ENCODE measurements at regions not wholly inside any gene's neighbourhood (a gene's known extent, or its start where the extent isn't known, plus 50 kb on each side); places are given as distances from the start of the nearest gene placed in this dataset.

DNA sequence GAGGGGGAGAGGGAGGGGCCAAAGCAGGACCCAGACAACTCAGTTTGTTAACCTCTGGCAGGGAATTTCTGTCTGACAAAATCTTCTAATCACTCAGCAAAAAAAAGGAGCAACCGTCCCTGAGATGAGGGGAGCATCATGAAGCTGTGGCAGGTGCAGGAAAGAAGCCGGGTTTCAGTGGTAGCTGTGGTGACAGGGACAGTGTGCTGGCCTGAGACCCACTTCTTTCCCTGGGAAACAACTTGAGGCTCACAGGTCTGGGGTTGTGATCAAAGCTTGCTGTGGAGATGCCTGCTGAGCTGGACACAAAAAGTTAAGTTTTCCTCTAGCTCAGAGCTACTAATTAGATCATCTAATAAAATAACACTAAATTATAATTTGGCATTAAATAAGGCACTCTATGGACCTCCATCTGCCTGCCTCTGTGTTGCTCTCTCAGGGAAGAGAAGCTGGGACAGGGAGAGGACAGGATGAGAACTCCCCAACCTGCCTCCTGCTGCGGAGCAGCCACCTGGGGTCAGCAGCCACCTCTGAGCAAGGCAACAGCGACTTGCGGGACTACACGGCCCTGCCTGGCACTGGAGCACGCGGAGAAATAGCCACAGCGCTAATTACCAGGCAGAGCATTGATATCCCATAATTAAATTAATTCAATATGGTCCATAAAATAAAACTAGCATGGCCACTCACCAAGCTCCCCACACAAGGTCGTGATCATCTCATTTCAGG, 104.6 kb upstream of the TEX51 start:
- DNase-seq = no peak

DNA sequence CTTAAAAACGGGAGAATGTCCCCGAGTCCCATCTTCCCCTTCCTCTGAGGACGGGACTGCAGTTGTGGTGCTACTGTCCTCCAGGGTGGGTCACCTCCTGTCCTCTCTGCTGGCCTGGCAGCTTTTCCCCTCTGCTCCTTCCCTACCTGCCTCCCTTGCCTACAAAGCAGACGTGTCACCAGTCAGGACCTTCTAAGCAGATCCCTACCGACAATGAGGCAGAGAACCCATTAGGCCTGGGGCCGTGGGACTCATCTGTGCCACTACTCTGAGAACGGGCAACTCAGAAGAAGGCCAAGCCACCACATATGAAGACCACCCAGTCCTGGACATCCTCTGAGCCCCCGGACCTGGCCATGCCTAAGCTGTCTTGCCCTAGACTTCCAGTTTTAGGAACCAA, 103.0 kb upstream of the TEX51 start:
- no peak for DNase-seq

DNA sequence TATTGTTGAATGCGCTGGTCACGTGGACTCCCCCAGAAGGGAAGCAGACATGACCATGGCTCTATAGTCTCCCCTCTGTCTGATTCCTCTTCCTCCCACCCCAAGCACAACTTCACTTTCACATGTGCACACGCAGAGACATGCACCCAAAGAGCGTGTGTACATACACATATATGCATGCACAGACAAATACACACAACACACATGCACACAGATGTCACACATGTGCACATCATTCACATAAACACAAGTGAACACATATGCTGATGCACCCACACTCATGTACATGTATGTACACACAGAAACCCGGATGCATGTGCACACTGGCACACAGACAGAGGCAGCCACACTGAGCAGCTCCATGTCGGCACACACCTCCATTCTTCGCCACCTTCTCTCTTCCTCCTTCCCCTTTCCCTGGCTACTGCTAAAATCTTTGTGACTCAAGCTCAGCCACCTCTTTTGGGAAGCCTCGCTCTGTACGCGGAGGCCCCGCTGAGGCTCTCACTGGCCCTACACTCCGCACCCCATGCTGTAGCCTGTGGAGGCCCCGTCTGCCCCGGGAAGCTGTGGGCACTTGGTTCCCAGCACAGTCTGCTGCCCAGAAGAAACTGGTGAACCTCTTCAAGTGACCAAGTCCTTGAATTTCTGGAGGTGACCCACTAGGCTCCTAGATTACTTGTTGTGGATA, 101.6 kb upstream of the TEX51 start:
- no peak for DNase-seq

DNA sequence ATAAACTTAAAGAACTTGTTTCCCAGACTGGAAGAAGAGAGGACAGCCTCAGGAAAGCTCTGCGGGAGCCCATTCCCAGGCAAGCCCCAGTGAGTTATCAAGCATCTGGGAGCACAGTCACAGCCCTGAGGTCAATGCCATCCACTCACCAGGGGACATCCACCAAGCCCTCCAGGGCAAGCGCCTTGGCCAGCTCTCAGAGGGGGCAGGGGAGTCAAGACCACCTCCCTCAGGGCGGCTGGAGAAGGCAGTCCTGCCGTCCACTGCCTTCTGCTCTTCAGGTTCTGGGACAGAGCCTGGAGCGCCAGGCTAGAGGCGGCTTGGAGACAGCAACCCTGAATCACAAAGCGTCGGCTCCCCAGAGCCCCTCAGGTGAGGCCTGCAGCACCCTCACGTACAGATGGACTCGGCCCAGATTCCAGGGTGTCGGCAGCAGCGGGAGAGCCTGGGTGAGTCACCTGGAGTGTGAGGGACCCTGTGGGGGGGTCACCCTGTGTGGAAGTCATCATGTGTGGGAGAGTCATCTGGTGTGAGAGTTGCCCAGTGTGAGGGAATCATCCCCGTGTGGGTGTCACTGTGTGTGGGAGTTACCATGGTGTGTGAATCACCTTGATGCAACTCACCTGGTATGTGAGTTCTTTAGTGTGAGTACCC, 100.9 kb upstream of the TEX51 start:
- DNase-seq = no peak

DNA sequence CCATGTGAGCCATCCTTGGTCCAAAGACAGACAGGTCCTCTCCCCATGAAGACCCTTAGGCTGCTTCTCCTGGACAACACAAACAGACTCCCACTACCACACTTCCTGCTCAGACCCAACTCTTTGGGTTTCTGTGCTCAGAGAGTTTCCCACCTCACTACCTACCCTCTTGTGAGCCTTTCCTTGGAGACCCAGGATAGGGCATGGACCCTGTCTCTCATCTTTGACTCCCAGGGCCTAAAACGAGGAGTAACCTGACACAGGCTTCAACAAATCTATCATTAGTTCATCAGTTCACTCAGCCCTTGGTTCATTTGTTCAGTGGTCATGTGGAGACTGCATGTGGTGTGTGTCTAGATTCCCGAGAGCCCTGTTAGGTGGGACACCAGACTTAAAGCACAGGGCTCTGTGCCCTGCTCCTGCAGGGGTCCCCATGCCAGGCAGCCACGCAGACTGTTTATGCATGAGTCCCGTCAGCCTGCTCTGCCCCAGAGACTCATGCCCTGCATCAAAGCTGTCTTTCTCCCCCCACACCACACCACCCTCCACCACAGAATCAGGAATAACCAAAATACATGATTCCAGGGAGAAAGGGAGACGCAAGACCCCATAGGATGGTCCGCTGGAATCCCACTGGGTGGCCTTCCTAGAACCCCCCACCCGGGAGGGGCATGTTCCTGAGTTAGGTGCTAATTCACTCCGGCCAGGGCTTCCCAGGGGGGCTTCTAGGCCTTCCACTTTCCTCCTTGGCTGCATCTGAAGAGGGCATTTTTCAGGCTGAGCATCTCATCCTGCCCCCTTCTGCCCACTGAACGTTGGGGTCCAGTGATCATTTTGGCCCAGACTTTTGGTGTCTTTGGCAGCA, 100.2 kb upstream of the TEX51 start:
- no peak for DNase-seq

DNA sequence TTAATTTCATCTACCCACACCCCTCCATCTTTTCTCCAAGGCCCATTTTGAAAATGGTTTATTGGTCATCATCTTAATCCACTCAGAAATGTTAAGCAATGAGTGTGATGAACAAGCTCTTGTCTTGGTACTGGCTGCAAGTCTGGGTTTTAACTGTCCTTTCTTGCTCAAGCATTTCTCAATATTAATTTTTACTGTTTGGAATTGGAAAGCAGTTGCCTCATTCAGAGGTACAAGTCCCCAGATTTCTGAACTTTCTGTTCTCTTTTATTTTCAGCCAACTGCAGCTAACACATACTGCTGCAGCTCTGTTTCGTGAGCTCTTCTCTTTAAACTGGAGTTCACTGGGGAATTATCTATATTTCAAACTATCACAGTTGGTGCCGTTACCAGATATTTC, 99.4 kb upstream of the TEX51 start:
- no peak for DNase-seq

DNA sequence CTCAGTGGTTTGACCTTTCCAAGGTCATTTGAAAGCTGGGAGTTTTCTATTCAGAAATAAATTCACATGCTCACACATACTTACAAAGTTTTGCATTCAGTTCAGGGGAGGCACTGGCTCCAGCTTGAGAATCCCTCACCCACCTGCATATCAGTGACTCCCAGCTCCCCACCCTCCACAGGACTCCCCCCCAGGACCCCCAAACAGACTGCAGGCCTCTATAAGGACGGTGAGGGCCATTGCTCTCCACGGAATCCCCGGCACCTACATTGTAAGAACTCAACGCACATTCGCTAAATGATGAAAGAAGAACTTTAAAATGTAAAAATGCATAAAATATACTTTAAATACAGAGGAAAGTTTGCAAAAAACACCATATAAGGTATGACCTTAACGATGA, 97.2 kb upstream of the TEX51 start:
- DNase-seq = no peak

DNA sequence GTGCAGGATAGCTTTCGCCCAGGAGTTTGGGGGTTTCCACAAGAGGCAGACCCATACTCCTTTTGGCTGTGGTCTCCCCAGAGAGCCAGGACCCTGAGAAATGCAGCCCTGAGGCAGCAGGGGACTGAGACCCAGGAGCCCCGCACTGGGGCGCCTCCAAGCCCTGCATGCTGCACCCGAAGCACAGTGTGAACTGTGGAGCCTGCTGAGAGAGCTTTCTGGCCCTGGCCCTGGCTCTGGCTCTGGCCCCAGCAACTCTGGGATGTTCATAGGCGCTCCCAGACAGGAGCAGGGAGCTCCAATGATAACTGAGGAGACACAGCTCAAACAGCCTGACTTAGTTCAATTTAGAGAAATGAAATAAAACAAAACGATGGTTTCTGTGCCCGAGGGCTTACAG, 96.4 kb upstream of the TEX51 start:
- DNase-seq = no peak

DNA sequence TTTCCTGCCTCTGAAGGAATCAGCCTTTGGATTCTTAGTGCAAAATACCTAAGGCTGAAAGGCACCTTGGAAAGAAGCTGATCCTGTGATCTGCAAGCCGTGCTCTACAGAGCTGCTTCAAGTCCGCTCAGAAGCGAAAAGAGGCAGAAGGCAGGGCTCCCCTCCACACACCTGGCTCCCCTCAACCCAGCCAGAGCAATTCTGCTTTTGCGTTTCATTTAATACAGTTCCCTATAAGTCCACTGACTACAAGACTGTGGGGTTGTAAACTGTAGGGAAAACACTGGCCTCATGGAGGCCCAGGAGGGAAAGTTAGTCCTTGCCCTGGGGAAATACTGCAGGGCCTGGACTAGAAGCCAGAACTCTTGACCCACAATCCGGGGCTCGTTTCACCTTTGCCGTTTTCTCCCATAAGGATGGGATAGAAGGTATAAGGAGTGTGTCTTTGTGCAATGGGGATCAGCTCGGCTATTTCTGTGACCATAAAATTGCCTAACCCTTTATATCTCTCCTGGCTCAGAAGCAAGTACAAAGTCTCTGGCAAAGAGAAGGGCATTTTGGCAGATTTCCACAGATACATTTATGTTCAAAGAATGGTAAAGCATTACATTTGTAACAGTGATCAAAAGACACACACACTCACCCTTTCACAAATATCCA, 95.8 kb upstream of the TEX51 start:
- no peak for DNase-seq

DNA sequence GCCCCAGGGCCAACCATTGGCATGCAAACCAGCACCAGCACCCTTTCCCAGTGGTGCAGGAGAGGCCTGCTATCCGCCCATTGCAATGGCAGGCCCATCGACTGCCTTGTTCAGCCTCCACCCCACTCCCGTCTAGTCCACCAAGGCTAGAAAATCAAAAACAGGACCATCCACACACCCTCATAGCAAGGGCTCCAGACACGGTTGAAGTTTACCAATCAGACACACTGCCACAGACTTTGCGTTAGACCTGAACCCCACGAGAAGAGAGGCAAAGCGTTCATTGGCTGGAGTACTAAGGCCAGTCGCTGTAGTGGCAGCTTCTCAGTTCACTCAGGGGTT, 95.3 kb upstream of the TEX51 start:
- no peak for DNase-seq

DNA sequence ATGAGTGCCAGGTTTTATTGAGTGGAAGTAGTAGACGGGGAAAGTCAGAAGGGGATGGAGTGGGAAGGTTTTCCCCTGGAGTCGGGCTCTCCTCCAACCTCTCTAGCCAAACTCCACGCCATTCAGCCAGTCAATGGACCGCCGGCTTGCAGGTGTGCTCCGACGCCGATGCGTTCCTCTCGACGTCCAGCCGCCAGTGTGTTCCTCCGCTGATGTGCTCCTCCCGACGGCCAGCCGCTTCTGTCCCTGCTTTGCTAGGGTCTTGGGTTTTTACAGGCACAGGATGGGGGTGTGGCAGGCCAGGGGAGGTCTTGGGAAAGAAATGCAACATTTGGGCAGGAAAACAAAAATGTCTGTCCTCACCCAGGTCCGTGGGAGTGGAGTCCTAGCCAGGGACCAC, 94.3 kb upstream of the TEX51 start:
- DNase-seq = no peak

DNA sequence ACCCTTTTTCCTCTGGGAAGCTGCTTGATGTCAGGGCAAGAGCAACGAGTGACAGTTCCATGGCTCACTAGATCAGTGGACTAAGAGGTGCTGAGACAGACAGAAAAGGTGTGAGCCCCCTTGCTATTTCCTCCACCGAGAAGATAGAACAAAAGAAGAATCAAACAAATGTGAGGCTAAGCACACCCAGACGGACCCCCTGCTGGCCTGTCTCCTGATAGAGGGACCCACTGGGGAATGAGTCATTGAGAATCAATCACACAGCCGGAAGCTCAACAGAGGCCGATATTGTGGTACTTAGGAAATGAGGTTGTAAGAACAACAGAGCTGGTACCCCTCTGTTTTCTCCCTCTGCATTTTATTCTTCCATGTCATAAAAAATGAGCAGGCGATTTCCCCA, 89.8 kb upstream of the TEX51 start:
- DNase-seq = no peak

DNA sequence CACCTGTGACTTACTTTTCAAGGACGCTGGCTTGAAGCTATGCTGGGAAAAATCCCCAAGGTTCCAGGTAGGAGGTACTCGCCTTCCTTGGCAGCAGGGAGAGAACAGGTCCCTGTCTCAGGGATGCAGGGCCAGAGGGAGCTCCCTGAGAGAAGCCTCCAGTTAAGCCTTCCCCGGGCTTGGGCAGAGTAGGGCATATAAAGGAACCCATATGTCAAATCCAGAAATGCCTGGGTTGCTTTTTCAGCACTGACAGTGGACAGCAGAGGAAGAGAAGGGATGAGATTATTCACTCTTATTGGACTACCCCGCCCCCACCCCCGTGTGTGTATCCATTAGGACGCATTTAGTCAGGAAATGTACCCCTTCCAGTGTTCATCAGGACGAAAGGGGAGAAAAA, 89.3 kb upstream of the TEX51 start:
- DNase-seq = no peak

DNA sequence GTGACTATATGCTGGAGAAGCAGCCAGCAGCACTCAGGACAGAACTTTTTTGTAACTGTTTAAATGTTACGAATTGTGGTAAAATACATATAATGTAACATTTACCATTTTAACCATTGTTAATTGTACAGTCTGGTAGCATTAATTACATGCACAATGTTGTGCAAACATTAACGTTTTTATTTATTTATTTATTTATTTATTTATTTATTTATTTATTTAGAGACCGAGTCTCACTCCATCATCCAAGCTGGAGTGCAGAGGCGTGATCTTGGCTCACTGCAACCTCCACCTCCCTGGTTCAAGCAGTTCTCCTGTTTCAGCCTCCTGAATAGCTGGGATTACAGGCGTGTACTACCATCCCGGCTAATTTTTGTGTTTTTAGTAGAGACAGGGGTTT, 88.7 kb upstream of the TEX51 start:
- no peak for DNase-seq

DNA sequence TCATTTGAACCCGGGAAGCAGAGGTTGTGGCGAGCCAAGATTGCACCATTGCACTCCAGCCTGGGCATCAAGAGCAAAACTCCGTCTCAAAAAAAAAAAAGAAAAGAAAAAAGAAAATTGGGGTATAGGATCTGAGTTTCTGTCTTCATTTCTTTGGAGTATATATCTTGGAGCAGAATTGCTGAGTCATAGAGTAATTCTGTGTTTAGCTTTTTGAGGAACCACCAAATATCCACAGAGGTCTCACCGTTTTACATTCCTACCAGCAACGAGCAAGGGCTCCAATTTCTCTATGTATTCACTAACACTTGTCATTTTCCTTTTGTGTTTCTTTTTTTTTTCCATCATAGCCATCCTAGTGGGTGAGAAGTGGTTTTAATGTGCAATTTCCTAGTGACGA, 87.6 kb upstream of the TEX51 start:
- no peak for DNase-seq

DNA sequence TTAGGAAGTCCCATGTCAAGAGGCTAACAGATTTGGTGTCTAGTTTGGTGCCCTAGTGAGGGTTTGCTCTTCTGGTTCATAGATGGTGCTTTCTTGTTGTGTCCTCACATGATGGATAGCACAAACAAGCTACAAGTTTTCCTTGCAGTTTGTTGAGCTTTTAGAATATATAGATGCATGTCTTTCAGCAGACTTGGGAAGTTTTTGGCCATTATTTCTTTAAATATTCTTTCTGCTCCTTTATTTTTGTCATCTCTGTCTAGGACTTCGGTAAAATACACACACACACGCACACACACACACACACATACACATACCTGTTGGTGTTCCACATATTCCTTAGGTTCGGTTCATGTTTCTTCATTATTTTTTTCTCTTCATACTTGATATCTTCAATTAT, 81.5 kb upstream of the TEX51 start:
- no peak for DNase-seq

DNA sequence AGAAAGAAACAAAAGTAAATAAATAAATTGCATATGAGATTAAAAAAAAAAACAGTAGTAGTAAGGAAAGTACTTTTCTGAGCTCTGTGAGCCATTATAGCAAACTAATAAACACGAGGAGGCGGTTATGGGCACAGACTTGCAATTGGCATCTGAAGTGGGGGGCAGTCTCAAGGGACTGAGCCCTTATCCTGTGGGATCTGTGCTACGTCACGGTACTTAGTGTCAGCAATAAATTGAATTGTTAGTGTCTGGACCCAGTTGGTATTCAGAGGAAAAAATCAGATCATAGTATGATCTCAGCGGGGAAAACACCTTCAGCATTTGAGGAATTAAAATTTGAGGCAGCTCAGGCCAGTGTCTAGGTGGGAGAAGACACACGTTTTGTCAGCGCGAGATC, 76.6 kb upstream of the TEX51 start:
- DNase-seq = no peak

DNA sequence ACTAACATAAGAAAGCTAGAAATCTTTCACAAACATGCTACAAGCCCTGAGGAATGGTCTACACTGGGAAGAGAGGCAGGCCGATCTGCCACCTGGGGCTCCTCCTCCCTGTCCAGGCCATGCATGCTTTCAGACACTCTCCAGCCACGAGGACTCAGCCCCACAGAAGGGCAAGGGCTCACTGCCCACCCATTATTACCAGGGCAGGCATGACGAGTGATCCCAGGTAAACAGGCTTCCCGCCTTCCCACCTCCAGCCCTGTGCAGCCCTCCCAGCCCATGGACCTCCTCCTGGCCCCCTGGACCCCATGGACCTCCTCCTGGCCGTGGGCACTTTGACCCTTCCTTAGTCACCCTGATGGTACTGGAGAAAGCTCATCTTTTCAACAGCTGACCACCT, 75.8 kb upstream of the TEX51 start:
- DNase-seq = no peak

DNA sequence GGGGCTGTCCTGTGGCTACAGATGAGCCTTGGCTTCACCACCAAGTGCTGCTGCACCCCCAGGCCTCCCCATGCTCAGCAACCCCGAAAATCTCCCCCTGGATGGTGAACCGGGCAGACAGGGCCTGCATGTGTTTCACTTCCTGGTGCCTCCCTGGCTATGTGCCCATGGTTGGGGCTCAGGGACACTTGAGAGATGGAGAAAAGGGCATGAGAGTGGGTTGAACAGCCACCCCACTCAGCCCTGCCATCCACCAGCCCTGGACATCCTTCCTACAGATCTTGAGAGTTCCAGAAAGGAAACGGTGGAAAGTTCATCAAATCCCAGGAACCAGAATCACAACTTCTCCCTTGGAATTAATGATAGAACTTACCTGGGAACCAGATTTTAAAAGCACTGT, 74.7 kb upstream of the TEX51 start:
- no peak for DNase-seq

DNA sequence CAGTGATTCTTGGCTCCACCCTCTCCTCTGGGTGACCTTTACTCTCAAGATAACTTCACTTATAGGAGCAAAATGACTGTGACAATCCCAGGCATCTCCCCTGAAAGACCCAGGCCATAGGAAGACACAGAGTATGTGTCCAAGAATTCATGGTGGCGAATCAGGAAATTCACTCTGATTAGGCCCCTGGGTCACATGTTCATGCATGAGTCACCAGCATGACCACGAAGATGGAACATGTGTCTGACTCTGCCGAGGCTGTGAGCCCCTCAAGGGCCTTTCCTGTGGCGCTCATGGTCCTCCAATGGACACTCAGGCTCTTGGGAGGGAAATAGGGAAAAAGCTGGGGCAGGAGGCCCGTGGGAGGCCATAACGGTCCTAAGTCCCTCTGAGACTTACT, 74.0 kb upstream of the TEX51 start:
- no peak for DNase-seq

DNA sequence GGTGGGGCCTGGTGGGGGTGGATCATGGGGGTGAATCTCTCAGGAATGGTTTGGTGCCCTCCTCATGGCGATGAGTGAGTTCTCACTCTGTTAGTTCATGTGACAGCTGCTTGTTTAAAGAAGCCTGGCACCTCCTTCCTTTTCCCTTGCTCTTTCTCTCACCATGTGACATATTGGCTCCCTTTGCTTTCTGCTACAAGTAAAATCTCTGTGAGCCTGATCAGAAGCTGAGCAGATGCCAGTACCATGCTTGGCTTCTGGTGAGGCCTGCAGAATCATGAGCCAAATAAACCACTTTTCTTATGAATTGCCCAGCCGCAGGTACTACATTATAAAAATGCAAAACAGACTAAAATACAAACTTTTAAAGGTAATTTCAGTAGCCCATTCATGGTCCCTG, 73.4 kb upstream of the TEX51 start:
- no peak for DNase-seq

DNA sequence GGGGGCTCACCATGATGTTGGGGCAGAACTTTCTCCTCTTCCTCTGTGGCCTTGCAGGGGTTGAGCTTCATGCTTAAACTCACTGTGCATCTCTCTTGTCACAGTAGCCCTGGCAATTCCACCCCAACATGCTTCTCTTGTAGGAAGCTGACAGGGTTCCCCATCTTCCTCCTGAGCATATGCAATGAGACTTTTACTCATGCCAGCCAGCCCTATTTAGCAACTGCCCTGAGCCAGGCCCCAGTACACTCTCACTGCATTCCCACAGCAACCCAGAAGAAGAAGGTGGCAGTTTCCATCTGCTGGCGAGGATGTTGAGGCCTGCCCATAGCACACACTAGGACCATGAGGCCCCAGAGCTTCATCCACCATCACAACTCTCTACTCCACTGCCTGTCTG, 72.2 kb upstream of the TEX51 start:
- no peak for DNase-seq

DNA sequence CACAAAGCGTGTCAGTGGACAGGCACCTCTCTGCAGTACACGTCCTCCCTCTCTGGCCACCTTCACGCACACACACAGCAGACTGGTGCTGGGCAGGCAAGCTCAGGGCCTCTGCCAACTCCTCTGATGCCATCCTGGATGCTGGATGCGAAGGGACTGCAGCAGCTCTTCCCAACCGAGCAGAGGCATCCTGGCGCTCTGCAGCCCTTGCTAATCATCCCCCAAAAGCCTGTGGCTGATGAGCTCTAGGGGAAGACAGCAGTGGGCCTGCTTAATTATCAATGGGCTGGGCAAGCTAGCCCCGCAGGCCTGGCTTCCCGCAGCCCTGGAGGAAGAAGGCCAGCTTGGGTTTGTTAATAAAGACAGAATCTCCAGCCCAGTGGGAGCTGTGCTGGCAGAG, 71.3 kb upstream of the TEX51 start:
- no peak for DNase-seq
